Daoy (cell line): ENCODE measurements at regions not wholly inside any gene's neighbourhood (a gene's known extent, or its start where the extent isn't known, plus 50 kb on each side); places are given as distances from the start of the nearest gene placed in this dataset.

ENCODE experiments used
- DNase-seq: peaks from one replicate; pipeline ENCODE4 v3.0.0-alpha.2; 2015; ENCODE audit warnings: low read depth

DNA sequence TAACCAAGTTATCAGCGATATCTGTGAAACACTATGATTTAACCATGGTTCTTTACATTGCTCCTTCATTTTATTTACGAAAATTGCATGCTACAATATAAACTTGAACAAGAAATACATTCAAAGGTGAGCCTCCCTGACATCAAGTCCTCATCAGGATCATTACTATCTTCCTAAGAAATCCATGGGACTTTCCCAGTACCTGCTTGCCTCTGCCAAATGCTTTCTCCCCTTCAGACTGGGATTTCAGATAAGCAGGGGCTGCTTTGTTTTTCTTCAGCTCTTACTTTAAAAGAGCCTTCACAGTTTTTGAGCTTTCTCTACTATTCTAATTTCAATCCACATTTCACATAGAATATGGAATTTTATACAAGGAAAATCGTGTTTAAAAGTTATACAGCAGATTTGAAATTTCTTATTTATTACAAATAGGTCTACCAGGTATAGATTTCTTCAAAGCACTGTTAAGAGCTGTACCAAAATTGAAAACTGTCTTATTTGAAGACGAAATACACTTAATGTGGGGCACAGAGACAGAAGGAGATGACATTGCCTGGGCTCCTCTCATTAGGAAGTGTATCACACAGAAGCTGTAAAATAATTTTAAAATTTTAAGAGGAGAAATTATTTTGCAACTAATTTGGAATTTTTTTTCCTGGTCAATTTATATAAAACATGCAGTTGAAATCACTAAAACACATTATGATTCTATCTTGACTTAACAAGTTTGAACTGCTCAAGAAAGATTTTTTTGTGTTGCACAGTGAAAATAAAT lies 615.0 kb upstream of the AGTR1 start:
- DNase-seq, result no peak

DNA sequence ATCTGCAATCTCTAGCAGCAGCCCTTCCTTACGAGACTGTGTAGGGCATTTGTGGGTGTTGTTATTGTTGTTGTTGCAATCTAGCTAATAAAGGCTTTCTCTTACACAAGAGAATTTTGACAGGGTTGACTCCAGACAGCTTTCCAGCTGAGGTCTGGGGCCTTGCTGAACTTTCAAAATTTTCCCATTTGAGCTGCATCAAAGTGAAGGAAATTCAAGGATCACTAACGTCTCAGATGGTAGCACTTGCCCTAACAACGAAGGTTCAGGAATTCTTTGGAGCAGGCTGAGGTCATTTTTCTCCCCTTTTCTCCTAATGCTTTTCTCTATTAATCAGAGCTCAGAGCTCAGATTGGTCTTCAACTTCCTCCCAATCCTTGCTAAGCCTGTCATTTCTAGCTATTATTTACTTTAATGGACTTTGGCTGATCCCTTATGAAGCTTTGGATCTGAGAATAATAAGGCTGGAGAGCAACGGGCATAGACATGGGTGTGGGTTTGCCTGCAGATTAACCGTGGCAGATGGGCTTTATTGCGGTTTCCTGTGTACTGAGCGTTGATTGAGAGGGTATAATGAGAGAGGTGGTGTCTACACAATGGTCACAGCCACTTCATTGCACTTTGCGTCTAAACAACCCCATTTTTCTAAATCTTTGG lies 614.0 kb upstream of the AGTR1 start:
- no peak for DNase-seq

DNA sequence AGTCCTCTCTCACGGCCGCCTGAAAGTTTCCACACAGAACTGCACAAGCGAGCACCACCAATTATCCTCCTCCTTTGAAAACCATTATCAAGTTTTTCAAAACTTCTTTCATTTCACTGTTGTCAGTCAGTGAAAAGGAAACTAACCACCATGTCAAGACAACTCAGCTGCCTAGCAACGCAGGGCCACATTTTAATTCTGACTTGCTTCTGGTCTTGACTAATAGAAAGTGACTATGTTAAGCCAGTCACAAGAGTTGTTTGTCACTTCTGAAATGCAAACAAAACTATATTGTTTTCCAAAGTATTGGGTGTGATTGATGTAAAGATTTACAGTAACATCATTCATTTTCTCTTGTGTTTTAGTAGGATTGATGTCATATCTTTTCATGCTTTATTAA lies 612.8 kb upstream of the AGTR1 start:
- no peak for DNase-seq

DNA sequence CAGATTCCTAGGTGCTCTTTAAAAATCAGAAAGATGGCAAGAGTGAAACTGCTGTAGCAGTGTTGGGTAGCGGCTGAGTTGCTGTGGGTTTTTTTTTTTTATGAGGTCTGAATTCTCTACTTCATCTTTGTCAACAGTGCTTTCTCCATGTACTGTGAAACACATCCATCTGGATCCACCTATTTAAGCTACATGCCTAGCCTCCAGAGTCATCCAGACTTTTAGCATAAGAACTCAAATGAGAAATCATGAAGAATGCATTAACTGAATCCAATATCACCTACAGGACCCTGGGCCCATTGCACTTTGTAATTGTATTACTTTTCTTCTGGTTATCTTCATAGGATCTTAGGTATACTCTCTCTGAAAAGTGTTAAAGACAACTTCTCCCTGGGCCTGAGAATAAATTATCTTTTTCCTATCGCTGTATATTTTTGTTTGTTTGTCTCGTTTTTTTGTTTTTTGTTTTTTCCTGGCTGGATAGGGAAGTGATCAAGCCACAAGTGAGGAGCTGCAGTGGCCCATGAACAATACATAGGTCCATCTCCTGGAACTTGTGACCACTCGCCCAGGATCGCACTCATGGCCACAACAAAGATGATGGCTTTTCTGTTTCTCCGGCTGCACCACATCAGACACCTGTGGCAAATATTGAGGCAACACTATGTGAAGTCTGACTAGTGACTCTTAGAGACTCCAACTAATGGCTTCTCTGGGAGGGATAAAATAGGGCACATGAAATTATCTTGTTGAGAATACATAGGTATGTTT lies 609.9 kb upstream of the AGTR1 start:
- no peak for DNase-seq

DNA sequence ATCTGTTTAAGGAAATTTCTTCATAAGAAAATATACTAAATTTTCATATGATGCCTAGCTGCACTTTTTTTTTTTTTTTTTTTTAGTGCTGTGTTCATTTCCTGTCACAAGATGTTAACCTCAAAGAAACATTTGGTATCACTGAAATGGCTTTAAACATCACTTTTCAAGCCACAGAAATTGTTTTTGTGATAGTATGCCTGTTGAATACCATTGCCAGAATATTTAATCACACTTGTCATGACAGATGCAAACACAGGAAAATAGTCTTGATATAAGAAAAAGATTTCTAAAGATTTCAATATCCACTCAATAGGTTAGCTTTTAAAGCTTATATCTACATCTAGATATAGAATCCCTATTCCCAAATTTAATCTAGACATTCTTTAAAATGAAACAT lies 608.5 kb upstream of the AGTR1 start:
- no peak for DNase-seq

DNA sequence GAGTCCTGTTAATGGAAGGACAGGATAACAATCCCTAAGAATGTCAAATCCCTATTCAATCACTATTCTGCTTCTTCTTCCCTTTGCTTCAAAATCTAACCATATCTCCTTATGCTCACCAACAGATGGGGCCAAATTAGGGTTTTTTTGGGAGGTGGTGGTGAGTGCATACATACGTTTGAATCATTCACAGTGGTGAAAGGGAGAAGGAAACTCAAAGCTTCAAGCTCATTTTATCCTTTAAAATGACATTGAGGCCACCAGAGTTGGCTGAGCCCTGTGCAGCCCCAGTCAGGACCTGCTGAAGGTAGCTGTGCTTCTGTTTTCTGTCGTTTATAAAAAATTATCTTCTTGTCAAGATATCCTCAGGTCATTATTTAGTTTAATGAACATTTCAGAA lies 607.5 kb upstream of the AGTR1 start:
- DNase-seq, result no peak

DNA sequence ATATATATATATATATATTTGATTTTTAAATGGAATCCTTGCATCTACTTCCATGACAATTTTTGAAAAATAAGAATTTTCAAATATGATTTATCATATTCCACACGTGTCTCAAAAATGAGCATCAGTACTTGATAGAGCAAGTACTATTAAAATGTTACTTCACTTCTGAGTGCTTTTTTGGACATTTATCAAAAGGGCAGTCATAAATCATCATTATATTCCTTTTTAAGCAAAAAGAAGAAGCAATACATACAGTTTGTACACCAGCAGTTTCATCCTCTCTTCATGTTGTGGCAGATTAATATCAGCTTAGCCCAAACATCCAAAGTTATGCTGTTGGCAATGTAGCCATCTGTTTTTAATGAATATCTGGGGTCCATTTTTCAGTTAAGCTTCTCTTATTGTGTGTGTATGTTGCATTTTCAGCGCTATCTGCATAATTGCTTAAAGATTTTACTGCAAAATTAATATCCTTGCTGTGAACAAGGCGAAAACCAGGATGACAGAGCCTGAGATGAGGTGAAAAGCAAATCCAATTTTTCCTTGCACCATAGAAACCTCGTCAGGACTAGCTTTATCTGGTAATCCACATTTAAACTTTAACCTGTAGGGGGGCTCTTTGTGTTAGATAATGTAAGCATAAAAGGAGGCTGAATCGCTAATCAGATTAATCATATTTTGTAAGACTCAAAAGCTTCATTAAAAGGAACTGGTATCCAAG lies 604.9 kb upstream of the AGTR1 start:
- DNase-seq, result no peak

DNA sequence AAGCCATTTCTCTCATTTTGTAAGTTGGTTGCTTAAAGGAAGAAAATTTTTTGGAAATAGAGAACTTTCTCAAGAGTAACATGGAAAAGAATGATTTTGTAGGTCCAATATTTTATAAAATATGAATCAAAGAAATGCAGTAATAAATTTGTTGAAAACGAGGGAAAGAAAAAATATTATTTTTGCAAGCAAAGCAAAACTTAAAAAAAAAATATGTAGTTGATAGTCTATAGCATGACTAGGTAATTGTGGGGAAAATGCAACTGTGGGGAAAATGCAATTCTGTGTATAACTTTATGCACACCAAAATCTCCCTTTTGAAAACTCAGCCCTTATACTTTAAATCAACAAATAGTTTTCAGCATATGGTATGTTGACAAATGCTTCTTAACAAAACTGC lies 604.0 kb upstream of the AGTR1 start:
- no peak for DNase-seq

DNA sequence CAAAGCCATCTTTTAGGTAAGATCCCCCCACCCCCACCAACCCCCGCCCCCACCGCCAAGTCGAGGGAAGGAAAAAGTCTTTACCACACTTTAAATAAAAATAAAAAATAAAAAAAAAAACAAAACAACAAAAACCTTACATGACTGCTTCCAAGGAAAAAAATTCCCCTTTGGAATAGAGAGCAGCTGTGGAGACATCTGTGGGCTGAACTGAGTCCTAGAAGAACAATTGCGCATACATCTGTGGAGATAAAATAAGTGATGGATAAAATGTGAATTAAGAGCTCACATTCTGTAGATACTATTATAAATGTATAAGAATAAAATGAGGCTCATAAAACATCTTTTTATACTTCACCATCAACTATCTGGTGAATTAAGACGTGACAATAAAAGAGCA lies 601.7 kb upstream of the AGTR1 start:
- no peak for DNase-seq

DNA sequence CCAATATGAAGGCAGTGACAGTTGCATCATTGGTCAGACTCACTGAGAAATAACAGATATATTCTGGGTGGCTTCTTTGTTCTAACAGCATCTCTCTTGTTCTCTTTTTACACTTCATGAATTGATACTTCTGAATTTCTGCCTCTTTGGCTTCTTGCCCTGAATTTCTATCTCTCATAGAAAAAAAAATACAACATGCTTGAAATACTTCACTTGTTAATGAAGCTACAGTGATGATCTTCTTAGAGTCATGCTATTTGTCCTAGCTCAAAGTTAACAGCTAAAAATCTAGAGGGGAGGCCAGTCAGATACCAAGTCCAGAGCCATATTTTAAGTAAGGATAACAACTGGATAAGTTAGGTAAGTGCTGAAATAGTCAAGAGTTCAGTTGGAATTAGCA lies 597.2 kb upstream of the AGTR1 start:
- no peak for DNase-seq

DNA sequence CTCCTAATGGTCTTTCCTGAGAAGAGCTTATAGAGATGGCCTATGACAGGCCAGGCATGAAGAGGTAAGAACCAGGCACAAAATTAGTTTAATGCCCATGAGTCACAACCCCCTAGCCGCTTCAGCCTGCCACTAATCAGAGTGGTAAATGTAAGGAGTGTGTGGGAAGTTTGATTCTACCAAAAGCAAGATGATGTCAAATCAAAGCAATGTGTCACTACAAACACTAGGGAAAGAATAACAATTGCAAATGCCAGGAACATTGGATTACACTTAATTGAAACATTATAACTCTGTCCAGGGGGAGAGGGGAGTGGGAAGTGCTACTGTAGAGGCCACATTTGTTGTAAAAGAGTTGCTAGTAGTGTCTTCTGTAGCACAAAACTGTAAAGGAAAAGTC lies 596.6 kb upstream of the AGTR1 start:
- DNase-seq, result peak; percentile 57

DNA sequence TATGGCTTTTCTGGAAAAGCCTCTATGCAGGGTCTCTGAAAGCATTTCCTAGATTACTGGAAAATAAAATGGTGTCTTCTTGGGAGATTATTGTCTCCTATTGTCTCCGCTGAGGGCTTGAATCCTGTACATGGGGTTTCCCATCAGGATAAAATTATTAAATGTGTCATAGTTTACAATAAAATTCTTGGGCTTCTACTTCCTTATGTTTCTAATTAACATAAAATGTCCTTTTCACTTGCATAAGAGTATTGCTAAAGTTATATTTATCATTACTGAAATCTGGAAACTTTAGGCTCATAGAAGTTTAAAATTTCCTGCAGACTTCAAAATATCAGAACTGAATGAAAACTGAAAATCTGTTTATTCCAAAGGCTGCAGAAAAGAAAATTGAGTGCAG lies 595.5 kb upstream of the AGTR1 start:
- DNase-seq, result no peak

DNA sequence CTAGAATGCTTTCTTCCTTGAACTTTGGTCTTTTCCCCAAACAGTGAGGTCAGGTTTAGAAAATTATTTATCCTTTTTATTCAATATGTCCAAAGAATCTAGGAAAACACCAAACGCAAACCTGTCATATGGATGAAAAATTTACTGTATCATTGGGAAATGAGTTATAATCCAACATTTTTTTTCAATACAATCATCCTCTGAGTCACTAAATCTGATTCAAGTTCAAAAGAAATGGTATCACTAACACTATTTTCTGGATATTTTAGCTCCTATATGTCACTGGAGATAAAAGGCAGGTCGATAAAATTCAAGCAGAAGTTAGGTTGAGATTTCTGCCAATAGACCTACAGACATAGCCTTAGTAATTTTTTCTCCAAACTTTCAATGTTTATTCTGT lies 591.6 kb upstream of the AGTR1 start:
- no peak for DNase-seq

DNA sequence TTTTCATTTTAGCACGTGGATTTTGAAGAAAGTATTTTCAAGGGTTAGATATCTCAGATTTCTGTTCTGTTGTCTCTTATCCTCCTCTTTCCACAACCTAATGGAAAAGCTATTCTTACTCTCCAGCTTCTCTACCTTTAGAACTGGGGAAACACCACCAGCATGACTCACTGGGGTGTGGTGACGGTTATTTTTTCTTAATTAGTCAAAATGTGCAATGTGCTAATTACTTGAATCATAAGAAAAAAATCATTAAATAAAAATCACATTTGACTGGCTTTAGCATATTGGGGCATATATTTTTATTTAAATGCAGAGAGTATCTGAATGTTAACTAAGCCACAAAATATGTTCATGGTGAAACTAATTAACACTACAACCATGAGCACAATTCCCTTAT lies 570.7 kb upstream of the AGTR1 start:
- DNase-seq, result no peak

DNA sequence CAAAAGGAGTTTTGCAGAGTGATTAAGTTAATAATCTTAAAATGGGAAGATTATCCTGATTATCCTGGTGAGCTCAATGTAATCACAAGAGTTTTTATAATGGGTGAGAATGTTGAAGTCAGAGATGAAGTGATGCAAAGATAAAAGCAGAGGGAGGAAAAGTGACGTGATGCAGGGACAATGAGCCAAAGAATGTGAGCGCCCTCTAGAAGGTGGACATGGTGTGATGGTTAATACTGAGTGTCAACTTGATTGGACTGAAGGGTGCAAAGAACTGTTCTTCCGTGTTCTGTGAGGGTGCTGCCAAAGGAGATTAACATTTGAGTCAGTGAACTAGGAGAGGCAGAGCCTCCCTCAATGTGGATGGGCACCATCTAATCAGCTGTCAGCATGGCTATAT lies 569.6 kb upstream of the AGTR1 start:
- no peak for DNase-seq

DNA sequence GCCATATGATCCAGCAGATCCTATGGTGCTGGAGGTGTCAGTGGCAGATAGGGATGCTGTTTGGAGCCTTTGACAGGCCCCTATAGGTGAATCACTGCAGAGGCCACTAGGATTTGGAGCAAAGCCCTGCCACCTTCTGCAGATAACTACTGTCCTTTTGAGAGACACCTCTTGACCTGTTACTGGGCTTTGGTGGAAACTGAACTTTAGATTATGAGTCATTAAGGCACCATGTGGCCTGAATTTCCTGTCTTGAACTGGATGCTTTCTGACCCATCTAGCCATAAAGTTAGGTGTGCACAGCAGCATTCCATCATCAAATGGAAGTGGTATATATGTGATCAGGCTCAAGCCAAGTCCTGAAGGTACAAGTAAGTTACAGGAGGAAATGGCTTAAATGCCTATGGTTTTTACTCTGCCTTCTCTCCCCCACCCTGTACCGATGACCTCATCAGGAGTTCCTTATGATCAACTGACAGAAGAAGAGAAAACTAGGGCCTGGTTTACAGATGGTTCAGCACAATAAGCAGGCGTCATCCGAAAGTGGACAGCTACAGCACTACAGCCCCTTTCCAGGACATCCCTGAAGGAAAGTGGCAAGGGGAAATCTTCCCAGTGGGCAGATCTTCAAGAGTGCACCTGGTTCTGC lies 565.6 kb upstream of the AGTR1 start:
- no peak for DNase-seq

DNA sequence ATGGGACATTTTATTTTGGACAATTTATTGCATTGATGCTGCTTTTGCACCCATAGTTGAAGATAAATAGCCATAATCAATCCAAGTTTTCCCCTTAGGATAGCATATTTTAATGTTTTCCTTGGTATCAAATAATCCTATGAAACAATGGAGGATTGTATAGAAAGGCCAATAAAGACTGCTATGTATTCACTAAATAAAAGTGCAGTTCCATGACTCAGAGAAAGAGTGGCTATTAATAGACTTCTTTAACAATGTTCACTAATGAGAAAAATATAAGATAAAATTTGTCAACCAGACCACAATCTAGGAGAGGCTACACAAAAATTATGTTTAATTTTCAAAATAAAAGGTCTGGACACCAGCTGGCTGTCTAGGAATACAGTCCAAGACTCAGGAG lies 560.9 kb upstream of the AGTR1 start:
- DNase-seq, result no peak

DNA sequence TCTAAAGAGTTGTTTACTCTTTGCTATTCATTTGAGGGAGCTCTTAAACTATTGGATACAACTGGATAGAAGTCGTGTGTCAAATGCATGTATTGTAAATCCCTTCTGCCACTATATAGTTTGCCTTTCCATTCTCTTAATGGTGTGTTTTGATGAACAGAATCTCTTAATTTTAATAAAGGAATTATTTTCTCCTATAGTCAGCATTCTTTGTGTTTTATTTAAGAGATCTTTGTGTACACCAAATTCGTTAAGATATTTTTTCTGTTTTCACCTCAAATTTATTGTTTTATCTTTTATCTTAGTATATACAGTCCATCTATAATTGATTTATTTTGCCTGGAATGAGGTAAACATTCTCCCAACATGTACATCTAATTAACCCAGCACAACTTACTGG lies 551.5 kb upstream of the AGTR1 start:
- no peak for DNase-seq

DNA sequence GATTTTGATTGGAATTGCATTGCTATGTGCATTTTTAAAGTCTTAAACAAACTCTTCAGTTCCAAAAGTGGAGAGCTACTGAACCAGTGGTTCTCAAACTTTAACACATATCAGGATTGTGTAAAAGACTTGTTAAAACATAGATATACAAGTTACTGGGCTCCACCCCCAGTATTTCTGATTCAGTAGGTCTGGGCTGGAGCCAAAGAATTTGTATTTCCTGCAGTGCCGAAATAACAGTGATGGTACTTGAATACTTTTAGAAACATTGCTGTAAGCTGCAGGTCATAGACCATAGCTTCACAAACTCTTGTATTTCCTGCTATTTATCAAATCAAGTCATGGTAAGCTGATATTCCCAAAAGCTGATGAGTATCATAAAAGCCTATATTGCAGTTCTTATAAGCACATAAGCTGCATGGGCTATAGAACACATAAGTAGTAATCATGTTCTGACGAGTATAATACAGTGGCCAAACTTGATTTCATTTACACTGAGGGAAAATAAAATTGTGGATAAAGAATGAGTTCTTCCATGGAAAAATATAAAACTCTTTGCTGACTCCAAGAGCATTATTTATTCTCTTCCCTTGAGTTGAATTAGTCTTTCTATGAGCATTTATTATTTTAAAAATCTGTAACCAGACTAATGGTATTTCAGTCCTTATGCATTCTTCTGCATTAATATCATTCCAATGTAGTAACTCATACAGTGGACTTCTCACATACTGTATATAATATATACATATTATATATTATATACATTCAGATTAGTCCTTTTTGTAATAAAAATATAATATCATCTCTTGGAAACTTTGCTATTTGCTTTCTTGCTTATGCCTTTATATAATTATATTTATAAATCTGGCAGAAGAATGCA lies 550.5 kb upstream of the AGTR1 start:
- no peak for DNase-seq

DNA sequence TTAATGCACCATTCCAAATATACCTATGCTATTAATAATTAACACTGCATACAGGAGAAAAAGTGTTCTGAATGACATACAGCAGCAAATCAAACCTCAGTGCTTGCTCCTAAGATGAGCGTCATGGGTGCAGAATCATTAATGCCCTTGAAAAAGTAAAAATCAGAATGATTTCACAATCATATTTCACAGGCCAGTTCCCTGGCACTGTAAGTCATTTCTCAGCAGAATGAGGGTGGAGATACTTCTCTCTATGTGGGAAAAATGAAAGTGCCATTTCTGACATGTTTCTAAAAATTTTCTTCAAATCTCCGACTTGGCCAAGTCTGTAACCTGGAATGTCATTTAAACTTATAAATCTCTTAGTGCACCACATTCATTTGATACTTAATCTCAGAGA lies 549.8 kb upstream of the AGTR1 start:
- DNase-seq, result no peak

DNA sequence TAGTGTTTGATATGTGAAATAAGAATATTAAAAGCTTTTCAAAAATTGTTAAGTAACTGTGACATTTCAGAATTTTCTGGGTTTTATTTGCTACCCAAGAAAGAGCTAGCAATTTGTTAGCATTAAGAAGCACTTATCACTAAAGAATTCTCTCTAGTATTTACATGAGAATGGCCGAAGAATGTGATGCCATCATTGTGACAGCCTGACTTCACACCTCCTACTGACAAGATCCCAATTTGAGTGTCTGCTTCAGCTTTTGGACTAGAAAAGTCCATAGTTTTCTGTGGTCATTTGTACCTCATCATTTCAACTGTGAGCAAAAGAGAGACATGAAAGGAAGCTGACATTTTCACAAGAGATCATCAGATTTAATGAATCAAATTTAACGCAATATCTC lies 548.1 kb upstream of the AGTR1 start:
- DNase-seq, result no peak
